CD14-positive monocyte (primary cell): ENCODE measurements at regions not wholly inside any gene's neighbourhood (a gene's known extent, or its start where the extent isn't known, plus 50 kb on each side); places are given as distances from the start of the nearest gene placed in this dataset.

Experiments used
- DNase-seq, 3 donors: peaks; one replicate each; pipeline ENCODE4 v3.0.0-alpha.2; 2011 to 2022
- H2AFZ ChIP-seq: 2 replicates; pipeline ENCODE4 v1.6.0; 2012; ENCODE audit warnings: mild to moderate bottlenecking, low read depth, low read length, inconsistent platforms; ENCODE audit not compliant: insufficient read depth, poor library complexity, severe bottlenecking
- H3K27ac ChIP-seq, 2 donors: 1 replicate in 1 of 2; 2 replicates in 1 of 2; pipeline ENCODE4 v1.5.1; 2012 to 2013; ENCODE audit warnings: low read length in 2 of 2, control low read depth in 1 of 2, inconsistent platforms in 1 of 2, low read depth in 1 of 2, mild to moderate bottlenecking in 1 of 2
- H3K27me3 ChIP-seq, 2 donors: one replicate each; pipeline versions ENCODE4 v1.6.0 to v1.6.1; 2011 to 2013; ENCODE audit warnings: low read length in 2 of 2; ENCODE audit not compliant: control insufficient read depth in 2 of 2, insufficient read depth in 2 of 2
- H3K36me3 ChIP-seq, 2 donors: replicated peaks in 1 of 2; 1 replicate in 1 of 2; 2 replicates in 1 of 2; pipeline versions ENCODE4 v1.5.1 to v1.6.1; 2012 to 2013; ENCODE audit warnings: low read length in 2 of 2, control low read depth in 1 of 2, inconsistent platforms in 1 of 2, mild to moderate bottlenecking in 1 of 2; ENCODE audit not compliant: insufficient read depth in 2 of 2, control insufficient read depth in 1 of 2
- H3K4me1 ChIP-seq, 2 donors: 1 replicate in 1 of 2; 2 replicates in 1 of 2; pipeline versions ENCODE4 v1.5.1 to v1.6.1; 2012 to 2013; ENCODE audit warnings: low read length in 2 of 2, control low read depth in 1 of 2, inconsistent platforms in 1 of 2, mild to moderate bottlenecking in 1 of 2, moderate library complexity in 1 of 2; ENCODE audit not compliant: insufficient read depth in 2 of 2, control insufficient read depth in 1 of 2
- H3K4me2 ChIP-seq: replicated peaks from 2 replicates; pipeline ENCODE3; 2012; ENCODE audit warnings: low read length, moderate library complexity, mild to moderate bottlenecking; ENCODE audit not compliant: poor library complexity, severe bottlenecking; ENCODE audit errors: extremely low read depth
- H3K4me3 ChIP-seq, 3 experiments: fragments of 200-600 bp in 1 of 3; sonication (generic) in 1 of 3; replicated peaks in 1 of 3; 1 replicate in 2 of 3; 2 replicates in 1 of 3; pipeline ENCODE4 v1.5.1; 2011 to 2013; ENCODE audit warnings: low read length in 3 of 3, mild to moderate bottlenecking in 3 of 3, control low read depth in 2 of 3, low read depth in 2 of 3, inconsistent platforms in 1 of 3, moderate library complexity in 1 of 3
- H3K79me2 ChIP-seq: 2 replicates; pipeline ENCODE4 v1.6.0; 2012; ENCODE audit warnings: mild to moderate bottlenecking, control low read depth, inconsistent platforms, low read length, moderate library complexity; ENCODE audit not compliant: insufficient read depth
- H3K9ac ChIP-seq: 2 replicates; pipeline ENCODE4 v1.6.0; 2017; ENCODE audit warnings: low read length, mild to moderate bottlenecking; ENCODE audit not compliant: insufficient read depth, poor library complexity, severe bottlenecking
- H3K9me3 ChIP-seq, 2 donors: replicated peaks in 1 of 2; 1 replicate in 1 of 2; 2 replicates in 1 of 2; pipeline versions ENCODE4 v1.5.1 to v1.6.1; 2012 to 2013; ENCODE audit warnings: low read length in 2 of 2, control low read depth in 1 of 2; ENCODE audit not compliant: control insufficient read depth in 1 of 2, insufficient read depth in 1 of 2
- H4K20me1 ChIP-seq: 2 replicates; pipeline ENCODE4 v1.6.0; 2012; ENCODE audit warnings: mild to moderate bottlenecking, low read length, control low read depth, moderate library complexity; ENCODE audit not compliant: insufficient read depth
- H3K27ac Mint-ChIP-seq, 7 donors: one replicate each; pipeline ENCODE4 v1.8.0; 2020; ENCODE audit warnings: mild to moderate bottlenecking in 7 of 7, mixed read lengths in 7 of 7, moderate library complexity in 6 of 7, inconsistent platforms in 2 of 7
- H3K27me3 Mint-ChIP-seq, 3 donors: one replicate each; pipeline ENCODE4 v1.8.0; 2021 to 2022; ENCODE audit warnings: low read depth in 3 of 3, mild to moderate bottlenecking in 3 of 3, mixed read lengths in 3 of 3, moderate library complexity in 3 of 3, inconsistent platforms in 1 of 3
- H3K36me3 Mint-ChIP-seq, 2 donors: one replicate each; pipeline ENCODE4 v1.8.0; 2020; ENCODE audit warnings: mixed read lengths in 2 of 2, inconsistent platforms in 1 of 2, mild to moderate bottlenecking in 1 of 2
- H3K4me1 Mint-ChIP-seq: one replicate; pipeline ENCODE4 v1.8.0; 2020; ENCODE audit warnings: mild to moderate bottlenecking, mixed read lengths
- H3K4me3 Mint-ChIP-seq, 2 donors: one replicate each; pipeline ENCODE4 v1.8.0; 2020; ENCODE audit warnings: mild to moderate bottlenecking in 2 of 2, mixed read lengths in 2 of 2, moderate library complexity in 1 of 2
- H3K9me3 Mint-ChIP-seq, 7 donors: one replicate each; pipeline ENCODE4 v1.8.0; 2020 to 2022; ENCODE audit warnings: mixed read lengths in 7 of 7, mild to moderate bottlenecking in 6 of 7, moderate library complexity in 6 of 7, inconsistent platforms in 2 of 7
- CTCF ChIP-seq: fragments of 200-600 bp; IDR thresholded peaks from one replicate; pipeline ENCODE4 v1.8.0; 2022; ENCODE audit warnings: antibody characterized with exemption, mild to moderate bottlenecking
- WGBS: methylation state at CpG from one replicate; pipeline ENCODE4 v1.1.5; 2013; ENCODE audit warnings: missing lambda C conversion rate; ENCODE audit not compliant: insufficient coverage; 5-methylcytosine and 5-hydroxymethylcytosine counted together
- intact Hi-C, 2 donors: fragments of 100-400 bp; cut with micrococcal nuclease; formaldehyde crosslinking; loops; one replicate each; pipeline versions ENCODE4 v1.15.0 to v1.15.1; 2023

- Histone ChIP-seq H3K36me3 (no peaks in the 10 kb centered on the region), H3K79me2 (no peaks in the 10 kb centered on the region), H3K4me1 (no peaks in the 10 kb centered on the region), H3K9ac (no peak overlapping the region), H3K4me2 (no peak overlapping the region), H3K27ac (no peak overlapping the region), H3K4me3 (no peak overlapping the region), H2AFZ (no peak overlapping the region), H3K9me3 (peaks cover 0 to 5% of the 10 kb centered on the region in 2 donors), H4K20me1 (no peaks in the 10 kb centered on the region), H3K27me3 (no peaks in the 10 kb centered on the region)
- Mint-ChIP-seq H3K27ac (no peak overlapping the region), H3K4me1 (no peaks in the 10 kb centered on the region), H3K27me3 (no peaks in the 10 kb centered on the region), H3K9me3 (peaks cover 0 to 9% (median 4%) of the 10 kb centered on the region in 7 donors), H3K4me3 (no peak overlapping the region), H3K36me3 (no peaks in the 10 kb centered on the region)
- TF ChIP-seq CTCF, result no peak
- no peak for DNase-seq
- WGBS, result no CpG with 5 or more reads among the region's 1 CpG
- intact Hi-C loops, result no loop called here
These were observed 75.8 kb upstream of the KCNJ16 start for GRCh38 chr17:69999253-69999652.

- no CpG with 5 or more reads among the region's 4 CpGs for WGBS
- Histone ChIP-seq H3K27me3 (no peaks in the 10 kb centered on the region), H2AFZ (no peak overlapping the region), H3K79me2 (no peaks in the 10 kb centered on the region), H3K4me3 (no peak overlapping the region), H3K27ac (no peak overlapping the region), H3K9me3 (no peaks in the 10 kb centered on the region), H3K4me2 (no peak overlapping the region), H3K36me3 (no peaks in the 10 kb centered on the region), H4K20me1 (no peaks in the 10 kb centered on the region), H3K9ac (no peak overlapping the region), H3K4me1 (no peaks in the 10 kb centered on the region)
- Mint-ChIP-seq H3K27me3 (no peaks in the 10 kb centered on the region), H3K4me1 (no peaks in the 10 kb centered on the region), H3K36me3 (no peaks in the 10 kb centered on the region), H3K27ac (no peak overlapping the region), H3K4me3 (no peak overlapping the region), H3K9me3 (peaks cover 0 to 10% (median 3%) of the 10 kb centered on the region in 7 donors)
- DNase-seq, result no peak
- intact Hi-C loops, result no loop called here
- TF ChIP-seq CTCF, result no peak
These were observed 68.9 kb upstream of the KCNJ16 start for GRCh38 chr17:70006159-70006558.
